Activated CD4-positive, alpha-beta T cell treated with anti-CD3 and anti-CD28 coated beads, Interleukin-2, amount 10 ng/mL, durations not matched to agents 7 days and 5 days (primary cell): ENCODE measurements at regions not wholly inside any gene's neighbourhood (a gene's known extent, or its start where the extent isn't known, plus 50 kb on each side); places are given as distances from the start of the nearest gene placed in this dataset.
"Not testable (repeated sequence)": the region's sequence is repeated elsewhere in the genome, so short reads cannot be mapped to it uniquely, and the experiment has no call there.

Source experiments
- CTCF ChIA-PET: fragments of 350-600 bp; sonication (Branson Sonifier 250); formaldehyde crosslinking; loops from one replicate; lab custom pipeline; 2021; ENCODE audit warnings: antibody characterized with exemption; lab: Charles Lee
- POLR2A ChIA-PET: fragments of 350-600 bp; sonication (Branson Sonifier 250); formaldehyde crosslinking; loops from one replicate; lab custom pipeline; 2021; ENCODE audit warnings: antibody characterized with exemption; lab: Charles Lee
- DNase-seq: peaks from one replicate; pipeline ENCODE4 v3.0.0-alpha.2; 2020
- H3K27ac Mint-ChIP-seq: one replicate; pipeline ENCODE4 v1.8.0; 2021; ENCODE audit warnings: mild to moderate bottlenecking, moderate library complexity, mixed read lengths
- H3K27me3 Mint-ChIP-seq: one replicate; pipeline ENCODE4 v1.8.0; 2021; ENCODE audit warnings: mixed read lengths
- H3K36me3 Mint-ChIP-seq: one replicate; pipeline ENCODE4 v1.8.0; 2021; ENCODE audit warnings: low read depth, mixed read lengths
- H3K4me1 Mint-ChIP-seq: one replicate; pipeline ENCODE4 v1.8.0; 2021; ENCODE audit warnings: mixed read lengths
- H3K4me3 Mint-ChIP-seq: one replicate; pipeline ENCODE4 v1.8.0; 2021; ENCODE audit warnings: mild to moderate bottlenecking, moderate library complexity, mixed read lengths
- H3K9me3 Mint-ChIP-seq: one replicate; pipeline ENCODE4 v1.8.0; 2021; ENCODE audit warnings: mixed read lengths

- Mint-ChIP-seq H3K4me1 (no peaks in the 10 kb centered on the region), H3K36me3 (no peaks in the 10 kb centered on the region), H3K27me3 (no peaks in the 10 kb centered on the region), H3K9me3 (no peaks in the 10 kb centered on the region), H3K4me3 (no peak overlapping the region), H3K27ac (no peak overlapping the region)
- ChIA-PET POLR2A (no interaction called here), CTCF (interaction anchor here (0.6 kb wide), 1 partner anchor 179 kb away, joined by 4 read pairs; no protein-coding TSS in a partner anchor)
- no peak for DNase-seq
Measured at GRCh38 chr2:21819454-21819853, 695.7 kb downstream of the TDRD15 start.

DNA sequence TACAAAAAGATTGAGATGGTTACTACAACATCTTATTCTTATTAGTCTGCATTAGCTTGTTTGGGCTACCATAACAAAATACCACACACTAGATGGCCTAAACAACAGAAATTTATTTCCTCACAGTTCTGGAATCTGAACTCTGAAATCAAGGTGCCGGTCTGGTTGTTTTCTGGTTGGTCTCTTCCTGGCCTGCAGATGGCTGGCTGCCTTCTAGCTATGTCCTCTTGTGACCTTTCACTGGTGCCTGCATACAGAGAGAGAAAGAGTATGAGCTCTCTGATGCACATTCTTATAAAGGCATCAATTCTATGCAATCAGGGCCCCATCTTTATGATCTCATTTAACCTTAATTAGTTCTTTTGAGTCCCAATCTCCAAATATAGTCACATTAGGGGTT lies 696.5 kb downstream of the TDRD15 start:
- CTCF ChIA-PET: no interaction called here
- no peak for DNase-seq
- Mint-ChIP-seq H3K9me3 (no peaks in the 10 kb centered on the region), H3K36me3 (no peaks in the 10 kb centered on the region), H3K4me1 (no peaks in the 10 kb centered on the region), H3K27me3 (no peaks in the 10 kb centered on the region), H3K4me3 (no peak overlapping the region), H3K27ac (no peak overlapping the region)
- POLR2A ChIA-PET: no interaction called here

- Mint-ChIP-seq H3K9me3 (no peaks in the 10 kb centered on the region), H3K4me1 (no peaks in the 10 kb centered on the region), H3K27ac (no peak overlapping the region), H3K4me3 (no peak overlapping the region), H3K27me3 (no peaks in the 10 kb centered on the region), H3K36me3 (no peaks in the 10 kb centered on the region)
- ChIA-PET POLR2A (no interaction called here), CTCF (no interaction called here)
- no peak for DNase-seq
Measured at GRCh38 chr2:21821672-21822227, 698.0 kb downstream of the TDRD15 start.

- ChIA-PET CTCF (no interaction called here), POLR2A (no interaction called here)
- no peak for DNase-seq
- no peak overlapping the region for H3K4me3 Mint-ChIP-seq
- no peaks in the 10 kb centered on the region for H3K9me3 Mint-ChIP-seq
- H3K4me1 Mint-ChIP-seq: no peaks in the 10 kb centered on the region
- H3K27ac Mint-ChIP-seq: no peak overlapping the region
- H3K27me3 Mint-ChIP-seq: no peaks in the 10 kb centered on the region
- no peaks in the 10 kb centered on the region for H3K36me3 Mint-ChIP-seq
Measured at GRCh38 chr2:21822505-21822904, 698.7 kb downstream of the TDRD15 start.

DNA sequence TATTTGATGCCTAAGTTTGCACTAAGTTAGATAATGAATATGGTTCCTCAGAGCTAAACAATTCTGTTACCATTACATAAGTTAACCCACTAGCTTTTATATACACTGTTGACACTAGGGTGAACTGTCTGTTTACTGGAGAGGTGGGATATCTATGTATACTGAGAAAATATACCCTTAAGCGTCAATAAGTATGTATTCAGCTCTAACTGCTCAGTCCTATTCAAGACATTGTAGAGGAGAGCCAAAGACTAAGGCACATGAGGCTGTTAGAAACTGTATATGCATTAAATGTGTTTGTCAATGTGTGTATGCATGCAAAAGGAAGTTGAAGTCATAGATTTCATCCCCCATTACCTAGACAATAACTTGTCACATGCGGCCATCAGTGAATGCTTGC lies 710.0 kb downstream of the TDRD15 start:
- H3K4me1 Mint-ChIP-seq: no peaks in the 10 kb centered on the region
- no peak overlapping the region for H3K27ac Mint-ChIP-seq
- H3K36me3 Mint-ChIP-seq: no peaks in the 10 kb centered on the region
- no peaks in the 10 kb centered on the region for H3K9me3 Mint-ChIP-seq
- POLR2A ChIA-PET: no interaction called here
- CTCF ChIA-PET: no interaction called here
- H3K27me3 Mint-ChIP-seq: no peaks in the 10 kb centered on the region
- DNase-seq: no peak
- no peak overlapping the region for H3K4me3 Mint-ChIP-seq

GRCh38 chr2:21836261-21836660 lies 712.5 kb downstream of the TDRD15 start:
- CTCF ChIA-PET: no interaction called here
- peaks cover 3% of the 10 kb centered on the region for H3K9me3 Mint-ChIP-seq
- no peaks in the 10 kb centered on the region for H3K4me1 Mint-ChIP-seq

GRCh38 chr2:21836719-21837118 lies 713.0 kb downstream of the TDRD15 start:
- peaks cover 3% of the 10 kb centered on the region for H3K9me3 Mint-ChIP-seq
- no peaks in the 10 kb centered on the region for H3K36me3 Mint-ChIP-seq
- H3K27ac Mint-ChIP-seq: no peak overlapping the region
- POLR2A ChIA-PET: interaction anchor here (0.6 kb wide), 1 partner anchor 140 kb away, joined by 9 read pairs; no protein-coding TSS in a partner anchor
- H3K27me3 Mint-ChIP-seq: no peaks in the 10 kb centered on the region
- CTCF ChIA-PET: no interaction called here
- DNase-seq: no peak
- H3K4me3 Mint-ChIP-seq: no peak overlapping the region
- no peaks in the 10 kb centered on the region for H3K4me1 Mint-ChIP-seq

More at GRCh38 chr2:21836261-21836660, 712.5 kb downstream of the TDRD15 start:
- no peak for DNase-seq
- POLR2A ChIA-PET: interaction anchor here (0.6 kb wide), 1 partner anchor 141 kb away, joined by 9 read pairs; no protein-coding TSS in a partner anchor
- H3K4me3 Mint-ChIP-seq: no peak overlapping the region
- H3K36me3 Mint-ChIP-seq: no peaks in the 10 kb centered on the region
- no peak overlapping the region for H3K27ac Mint-ChIP-seq
- H3K27me3 Mint-ChIP-seq: no peaks in the 10 kb centered on the region

DNA sequence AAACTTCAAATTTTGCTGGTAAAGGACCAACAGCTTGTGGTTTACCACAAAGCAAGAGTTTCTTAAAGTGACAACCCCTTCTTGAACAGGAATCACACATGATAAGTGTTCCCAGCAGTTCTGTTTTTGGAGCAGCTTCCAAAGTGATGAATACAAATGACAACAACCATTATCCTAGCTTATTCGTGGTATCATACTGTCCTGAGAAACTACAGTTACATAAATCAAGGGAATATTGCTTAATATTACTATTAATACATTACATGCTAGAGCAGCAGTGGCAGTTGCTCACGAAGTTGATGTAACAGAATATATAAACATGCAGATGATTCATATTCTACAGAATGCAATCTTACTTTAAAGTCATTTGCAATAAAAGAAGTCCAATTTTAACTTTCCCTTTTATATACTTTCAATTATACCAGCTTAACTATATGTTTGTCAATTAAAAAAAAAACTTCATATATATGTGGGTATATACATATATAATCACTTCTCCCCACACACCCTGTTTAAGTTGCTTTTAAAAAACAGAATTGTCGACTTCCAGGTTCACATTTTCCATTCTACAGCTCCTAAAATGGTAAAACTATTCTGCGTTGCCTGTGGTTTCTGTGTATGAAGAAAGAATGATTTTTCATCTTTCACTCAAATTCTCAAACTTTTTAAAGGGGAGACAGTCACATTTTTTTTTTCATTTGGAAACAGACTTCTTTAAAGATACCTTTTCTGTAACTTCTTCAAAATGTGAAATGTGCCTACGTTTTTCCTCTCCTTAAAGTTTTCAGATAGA lies 713.6 kb downstream of the TDRD15 start:
- Mint-ChIP-seq H3K9me3 (peaks cover 3% of the 10 kb centered on the region), H3K27me3 (no peaks in the 10 kb centered on the region), H3K4me1 (no peaks in the 10 kb centered on the region), H3K4me3 (no peak overlapping the region), H3K36me3 (no peaks in the 10 kb centered on the region), H3K27ac (no peak overlapping the region)
- CTCF ChIA-PET: no interaction called here
- DNase-seq: no peak
- POLR2A ChIA-PET: no interaction called here

GRCh38 chr2:21841341-21841740 lies 717.6 kb downstream of the TDRD15 start:
- Mint-ChIP-seq H3K9me3 (peaks cover 3% of the 10 kb centered on the region), H3K4me3 (no peak overlapping the region), H3K36me3 (no peaks in the 10 kb centered on the region), H3K4me1 (no peaks in the 10 kb centered on the region), H3K27me3 (no peaks in the 10 kb centered on the region), H3K27ac (no peak overlapping the region)
- ChIA-PET POLR2A (no interaction called here), CTCF (no interaction called here)
- no peak for DNase-seq

DNA sequence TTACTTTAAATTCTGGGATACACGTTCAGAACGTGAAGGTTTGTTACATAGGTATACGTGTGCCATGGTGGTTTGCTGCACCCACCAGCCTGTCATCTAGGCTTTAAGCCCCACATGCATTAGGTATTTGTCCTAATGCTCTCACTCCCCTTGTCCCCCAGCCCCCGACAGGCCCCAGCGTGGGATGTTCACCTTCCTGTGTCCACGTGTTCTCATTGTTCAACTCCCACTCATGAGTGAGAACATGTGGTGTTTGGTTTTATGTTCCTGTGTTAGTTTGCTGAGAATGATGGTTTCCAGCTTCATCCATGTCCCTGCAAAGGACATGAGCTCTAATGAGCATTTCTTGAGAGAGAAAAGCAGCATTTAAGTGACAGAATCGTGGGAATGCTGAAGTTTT lies 726.6 kb downstream of the TDRD15 start:
- H3K4me3 Mint-ChIP-seq, POLR2A ChIA-PET, CTCF ChIA-PET: not testable (repeated sequence)

GRCh38 chr2:21854938-21855337 lies 731.2 kb downstream of the TDRD15 start:
- no peak for DNase-seq
- ChIA-PET POLR2A (no interaction called here), CTCF (no interaction called here)
- Mint-ChIP-seq H3K4me1 (no peaks in the 10 kb centered on the region), H3K27ac (no peak overlapping the region), H3K9me3 (no peaks in the 10 kb centered on the region), H3K4me3 (no peak overlapping the region), H3K27me3 (no peaks in the 10 kb centered on the region), H3K36me3 (no peaks in the 10 kb centered on the region)

More for the DNA sequence above, 726.6 kb downstream of the TDRD15 start:
- not testable (repeated sequence) for DNase-seq, H3K36me3 Mint-ChIP-seq, H3K4me1 Mint-ChIP-seq, H3K27me3 Mint-ChIP-seq, H3K27ac Mint-ChIP-seq, H3K9me3 Mint-ChIP-seq

DNA sequence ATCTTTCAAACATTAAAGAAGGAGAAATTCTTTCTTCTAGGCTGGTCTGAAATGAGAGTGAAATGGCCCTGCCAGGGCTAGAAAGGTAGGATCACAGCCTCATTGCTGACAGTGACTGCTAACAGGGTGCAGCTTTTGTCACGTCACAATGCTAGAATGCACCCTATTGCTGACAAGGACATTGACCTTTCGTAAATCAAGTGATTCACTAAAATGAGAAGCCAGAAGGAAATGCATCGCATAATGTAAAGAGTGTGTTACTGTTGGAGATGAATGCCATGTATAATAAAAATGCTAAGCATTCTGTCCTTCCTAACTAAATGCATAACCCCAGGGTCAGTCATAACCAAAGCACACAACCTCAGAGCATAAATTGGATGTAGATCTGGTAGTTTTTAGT lies 732.9 kb downstream of the TDRD15 start:
- Mint-ChIP-seq H3K36me3 (no peaks in the 10 kb centered on the region), H3K27me3 (no peaks in the 10 kb centered on the region), H3K27ac (no peak overlapping the region), H3K9me3 (no peaks in the 10 kb centered on the region), H3K4me3 (no peak overlapping the region), H3K4me1 (no peaks in the 10 kb centered on the region)
- ChIA-PET POLR2A (no interaction called here), CTCF (no interaction called here)
- DNase-seq: no peak

- peaks cover 7% of the 10 kb centered on the region for H3K9me3 Mint-ChIP-seq
- DNase-seq: no peak
- no peak overlapping the region for H3K4me3 Mint-ChIP-seq
- H3K4me1 Mint-ChIP-seq: no peaks in the 10 kb centered on the region
- ChIA-PET CTCF (no interaction called here), POLR2A (no interaction called here)
- no peaks in the 10 kb centered on the region for H3K36me3 Mint-ChIP-seq
- no peak overlapping the region for H3K27ac Mint-ChIP-seq
- H3K27me3 Mint-ChIP-seq: no peaks in the 10 kb centered on the region
Measured at GRCh38 chr2:21860907-21861306, 737.1 kb downstream of the TDRD15 start.
